Panc1 (cell line): ENCODE measurements at regions not wholly inside any gene's neighbourhood (a gene's known extent, or its start where the extent isn't known, plus 50 kb on each side); places are given as distances from the start of the nearest gene placed in this dataset.

Experiments
- ATAC-seq: fragments of 200-7000 bp; cut with Tn5 transposase; 2 replicates; pipeline ENCODE4 v1.9.1; 2020; ENCODE audit warnings: mild to moderate bottlenecking, moderate library complexity
- BruUV-seq: library from RNA; stranded (reverse); fragments of 400-500 nt; replicated peaks from 2 replicates; lab custom pipeline; 2021; lab: Mats Ljungman, UMichigan
- CTCF ChIA-PET: fragments of 300-600 bp; sonication (Branson Sonifier 250); formaldehyde crosslinking; loops from one replicate; lab custom pipeline; 2022; ENCODE audit warnings: antibody characterized with exemption; lab: Charles Lee
- POLR2A ChIA-PET: fragments of 300-600 bp; sonication (Branson Sonifier 250); formaldehyde crosslinking; loops from one replicate; lab custom pipeline; 2022; ENCODE audit warnings: antibody characterized with exemption; lab: Charles Lee
- DNase-seq: peaks from one replicate; pipeline ENCODE4 v3.0.0-alpha.2; 2010; ENCODE audit warnings: low read depth, low spot score
- H3K27ac ChIP-seq: 2 replicates; pipeline ENCODE4 v1.5.1; 2011; ENCODE audit warnings: mild to moderate bottlenecking, low read length, inconsistent platforms
- H3K27me3 ChIP-seq: fragments of 200-500 bp; sonication (Bioruptor generic); 2 replicates; pipeline ENCODE4 v1.6.0; 2014; ENCODE audit warnings: low read length, inconsistent platforms; ENCODE audit not compliant: control insufficient read depth, insufficient read depth
- H3K36me3 ChIP-seq: fragments of 200-500 bp; sonication (Bioruptor generic); 2 replicates; pipeline ENCODE4 v1.5.1; 2014; ENCODE audit warnings: inconsistent platforms, mild to moderate bottlenecking, low read length, moderate library complexity; ENCODE audit not compliant: control insufficient read depth, insufficient read depth
- H3K4me1 ChIP-seq: 2 replicates; pipeline ENCODE4 v1.5.1; 2011; ENCODE audit warnings: inconsistent platforms, mild to moderate bottlenecking, low read length, moderate library complexity; ENCODE audit not compliant: control insufficient read depth, insufficient read depth
- H3K4me3 ChIP-seq, 2 experiments: 2 replicates each; pipeline ENCODE4 v1.5.1; 2011 to 2012; ENCODE audit warnings: low read depth in 2 of 2, low read length in 2 of 2, mild to moderate bottlenecking in 2 of 2, inconsistent platforms in 1 of 2, moderate library complexity in 1 of 2
- H3K9me3 ChIP-seq: fragments of 200-500 bp; sonication (Bioruptor generic); 2 replicates; pipeline ENCODE4 v1.5.1; 2014; ENCODE audit warnings: low read depth, mild to moderate bottlenecking, inconsistent platforms, low read length, moderate library complexity; ENCODE audit not compliant: control insufficient read depth, insufficient read depth
- POLR2AphosphoS5 ChIP-seq: IDR thresholded peaks from 2 replicates; pipeline ENCODE4 v1.6.1; 2012; ENCODE audit warnings: mild to moderate bottlenecking, low read depth, low read length, moderate library complexity
- REST ChIP-seq, 2 experiments: IDR thresholded peaks; 2 replicates each; pipeline ENCODE4 v1.6.1; 2011 to 2012; ENCODE audit warnings: low read depth in 2 of 2, control low read depth in 1 of 2, low read length in 1 of 2, mild to moderate bottlenecking in 1 of 2, moderate library complexity in 1 of 2; ENCODE audit not compliant: insufficient read depth in 1 of 2
- SIN3A ChIP-seq: IDR thresholded peaks from 2 replicates; pipeline ENCODE4 v1.6.1; 2012; ENCODE audit warnings: low read depth, mild to moderate bottlenecking, low read length, moderate library complexity, borderline replicate concordance; ENCODE audit not compliant: insufficient read depth
- TCF7L2 ChIP-seq: IDR thresholded peaks from 2 replicates; pipeline ENCODE4 v1.6.1; 2011; ENCODE audit warnings: mild to moderate bottlenecking, low read depth, low read length, inconsistent platforms
- in situ Hi-C: cut with HindIII; loops from 2 replicates; pipeline ENCODE4 v1.10.0; 2016; ENCODE audit warnings: low sequenced_read_pairs, low pct_unique_long_range_greater_than_20kb
- intact Hi-C: fragments of 100-400 bp; cut with micrococcal nuclease; formaldehyde crosslinking; loops from one replicate; pipeline ENCODE4 v1.10.0; 2022; ENCODE audit not compliant: unreplicated experiment
- TF ChIP-seq, protein P1 (sequence below): fragments of 450-650 bp; IDR thresholded peaks from 2 replicates; pipeline ENCODE4 v1.5.1; 2017; ENCODE audit warnings: mild to moderate bottlenecking

DNA sequence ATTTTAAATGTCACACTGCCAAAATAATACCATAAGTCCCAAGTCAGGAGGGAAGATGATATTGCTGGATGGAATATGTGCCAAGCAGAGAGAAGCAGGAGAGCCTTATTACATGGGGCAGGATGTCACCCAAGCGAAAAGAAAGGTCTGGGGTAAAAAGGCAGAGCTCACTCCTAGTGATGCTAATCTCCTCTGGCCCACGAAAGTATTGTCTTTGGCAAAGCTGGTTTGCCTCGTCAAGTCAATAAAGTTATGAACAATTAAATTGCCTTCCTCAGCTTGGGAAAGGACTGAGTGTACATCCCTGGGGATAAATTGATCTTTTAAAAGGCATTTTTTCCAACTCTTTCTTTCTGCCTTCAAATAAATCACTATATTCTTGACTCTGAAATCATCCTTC is 220.6 kb downstream of the DMAC1 start:
- no TSS peak for BruUV-seq
- Histone ChIP-seq H3K36me3 (no peaks in the 10 kb centered on the region), H3K27ac (no peak overlapping the region), H3K4me1 (no peaks in the 10 kb centered on the region), H3K27me3 (no peaks in the 10 kb centered on the region), H3K9me3 (no peaks in the 10 kb centered on the region), H3K4me3 (no peak overlapping the region)
- CTCF ChIA-PET, result no interaction called here
- in situ Hi-C loops, result no loop called here
- POLR2A ChIA-PET, result no interaction called here
- intact Hi-C loops, result no loop called here
- TF ChIP-seq, protein P1, sequence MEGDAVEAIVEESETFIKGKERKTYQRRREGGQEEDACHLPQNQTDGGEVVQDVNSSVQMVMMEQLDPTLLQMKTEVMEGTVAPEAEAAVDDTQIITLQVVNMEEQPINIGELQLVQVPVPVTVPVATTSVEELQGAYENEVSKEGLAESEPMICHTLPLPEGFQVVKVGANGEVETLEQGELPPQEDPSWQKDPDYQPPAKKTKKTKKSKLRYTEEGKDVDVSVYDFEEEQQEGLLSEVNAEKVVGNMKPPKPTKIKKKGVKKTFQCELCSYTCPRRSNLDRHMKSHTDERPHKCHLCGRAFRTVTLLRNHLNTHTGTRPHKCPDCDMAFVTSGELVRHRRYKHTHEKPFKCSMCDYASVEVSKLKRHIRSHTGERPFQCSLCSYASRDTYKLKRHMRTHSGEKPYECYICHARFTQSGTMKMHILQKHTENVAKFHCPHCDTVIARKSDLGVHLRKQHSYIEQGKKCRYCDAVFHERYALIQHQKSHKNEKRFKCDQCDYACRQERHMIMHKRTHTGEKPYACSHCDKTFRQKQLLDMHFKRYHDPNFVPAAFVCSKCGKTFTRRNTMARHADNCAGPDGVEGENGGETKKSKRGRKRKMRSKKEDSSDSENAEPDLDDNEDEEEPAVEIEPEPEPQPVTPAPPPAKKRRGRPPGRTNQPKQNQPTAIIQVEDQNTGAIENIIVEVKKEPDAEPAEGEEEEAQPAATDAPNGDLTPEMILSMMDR, result no peak
- TF ChIP-seq SIN3A (no peak), TCF7L2 (no peak), REST (IDR thresholded peaks at IDR 0.05; ENCODE audit: insufficient read depth in 1 of 2, low read depth in 2 of 2, low read length in 1 of 2) (no peak), POLR2AphosphoS5 (no peak)
- DNase-seq, result no peak
- no peak for ATAC-seq

DNA sequence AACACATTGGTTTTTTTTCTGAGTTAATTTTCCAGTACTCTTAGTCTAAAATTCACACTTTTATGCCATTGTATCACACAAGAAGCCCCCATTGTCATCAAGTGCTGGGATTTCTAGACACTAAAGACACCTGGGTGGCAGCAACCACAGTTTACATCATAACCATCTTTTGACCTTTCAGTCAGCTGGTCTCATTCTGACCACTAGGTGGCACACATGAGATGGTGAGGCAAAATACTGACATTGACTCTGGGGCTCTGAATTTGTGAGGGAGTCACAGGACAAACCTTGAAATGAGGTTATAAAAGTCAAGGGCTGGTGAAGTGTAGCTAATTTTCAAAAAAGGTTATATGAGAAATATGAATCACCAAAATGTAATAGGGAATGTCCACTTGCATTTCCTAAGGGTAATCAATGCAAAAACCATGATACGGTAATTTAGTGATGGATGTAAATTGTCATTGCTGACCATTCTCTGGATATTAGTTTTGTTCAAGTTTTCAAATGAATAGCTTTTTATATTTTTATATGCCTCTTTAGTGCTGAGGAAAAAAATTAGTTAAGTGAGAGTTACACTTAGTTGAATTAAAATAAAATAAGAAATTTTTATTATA is 229.4 kb downstream of the DMAC1 start:
- BruUV-seq, result no TSS peak
- H3K27ac ChIP-seq, result no peak overlapping the region
- H3K4me1 ChIP-seq, result no peaks in the 10 kb centered on the region
- CTCF ChIA-PET, result no interaction called here
- H3K4me3 ChIP-seq, result no peak overlapping the region
- TF ChIP-seq SIN3A (no peak), REST (IDR thresholded peaks at IDR 0.05; ENCODE audit: insufficient read depth in 1 of 2, low read depth in 2 of 2, low read length in 1 of 2) (no peak), POLR2AphosphoS5 (no peak)
- TF ChIP-seq, protein P1, result peak; percentile 57
- ATAC-seq (no peak), DNase-seq (peak; percentile 22)
- in situ Hi-C loops (no loop called here), intact Hi-C loops (no loop called here)
- POLR2A ChIA-PET, result no interaction called here
- H3K36me3 ChIP-seq, result no peaks in the 10 kb centered on the region
- H3K9me3 ChIP-seq, result no peaks in the 10 kb centered on the region
- no peaks in the 10 kb centered on the region for H3K27me3 ChIP-seq
